GM19395 (cell line): ENCODE measurements at regions not wholly inside any gene's neighbourhood (a gene's known extent, or its start where the extent isn't known, plus 50 kb on each side); places are given as distances from the start of the nearest gene placed in this dataset.
"Not testable (repeated sequence)": the region's sequence is repeated elsewhere in the genome, so short reads cannot be mapped to it uniquely, and the experiment has no call there.

ENCODE experiments used
- ATAC-seq: cut with Tn5 transposase; IDR thresholded peaks from one replicate; pipeline ENCODE4 v1.9.1; 2021; ENCODE audit warnings: mild to moderate bottlenecking, moderate library complexity; ENCODE audit not compliant: unreplicated experiment

DNA sequence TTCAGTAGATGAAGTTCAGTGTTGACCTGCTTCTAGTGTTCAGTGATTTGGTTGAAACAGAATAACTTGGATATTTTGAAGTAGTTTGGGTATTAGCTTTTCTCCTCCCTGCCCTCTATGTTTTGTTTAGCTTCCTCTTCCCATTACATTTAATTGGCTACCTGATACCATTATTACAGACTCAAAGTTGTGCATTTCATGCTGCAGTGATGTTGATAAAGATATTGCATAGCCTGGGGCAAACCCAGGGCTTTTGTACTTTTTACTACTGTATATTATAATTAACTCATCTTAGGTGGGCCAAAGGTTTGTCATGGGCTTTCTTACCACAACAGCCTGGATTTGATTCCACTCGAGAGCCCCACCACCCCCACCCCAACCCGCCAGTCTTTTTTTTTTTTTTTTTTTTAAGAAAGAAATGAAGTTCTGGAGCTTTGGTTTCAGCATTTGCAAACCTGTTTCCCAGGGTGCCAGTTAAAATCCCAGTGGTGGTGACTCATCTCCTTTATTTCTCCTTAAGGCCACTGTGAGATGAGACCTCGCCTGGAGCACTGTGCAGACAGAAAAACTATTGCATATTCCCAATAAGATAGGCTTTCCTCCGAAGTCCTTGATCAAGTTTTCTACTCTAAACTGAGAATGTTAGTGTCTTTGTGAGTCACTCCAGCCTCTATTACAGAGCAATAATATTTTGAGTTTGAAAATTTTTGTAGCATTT lies 393.7 kb upstream of the FANCL start:
- ATAC-seq, result no peak

- no peak for ATAC-seq
Measured at GRCh38 chr2:58633613-58634365, 392.7 kb upstream of the FANCL start.

- no peak for ATAC-seq
Measured at GRCh38 chr2:58631986-58632385, 390.9 kb upstream of the FANCL start.

DNA sequence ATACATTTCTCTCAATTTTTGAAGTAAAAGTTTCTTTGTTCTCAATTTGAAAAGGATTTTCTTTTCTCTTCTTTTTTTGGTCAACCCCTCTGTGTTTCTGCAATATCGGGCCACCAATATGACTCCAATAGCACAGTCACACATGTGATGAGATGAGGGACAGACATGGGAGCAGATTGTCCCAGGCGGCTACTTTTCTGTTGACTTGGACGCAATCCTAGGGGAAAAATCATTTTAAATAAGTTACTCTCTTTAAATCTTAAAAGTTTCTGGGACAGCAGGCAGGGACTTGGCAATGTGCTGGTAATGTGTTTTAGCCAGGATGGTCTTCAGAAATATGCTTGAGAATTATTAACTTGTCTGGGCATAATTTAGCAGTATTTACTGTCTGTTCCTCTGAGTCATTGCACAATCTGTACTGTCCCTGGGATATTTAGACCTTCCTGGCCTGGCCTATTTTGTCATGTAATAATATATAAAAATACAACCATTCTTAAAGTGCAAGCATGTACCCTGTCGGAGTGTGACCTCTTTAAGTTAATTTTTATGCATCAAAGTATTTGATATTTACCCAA lies 388.5 kb upstream of the FANCL start:
- ATAC-seq, result no peak

- no peak for ATAC-seq
Measured at GRCh38 chr2:58620896-58621295, 379.8 kb upstream of the FANCL start.

- no peak for ATAC-seq
Measured at GRCh38 chr2:58620093-58620492, 379.0 kb upstream of the FANCL start.

- ATAC-seq, result no peak
Measured at GRCh38 chr2:58616961-58617360, 375.8 kb upstream of the FANCL start.

GRCh38 chr2:58614219-58614618 lies 373.1 kb upstream of the FANCL start:
- no peak for ATAC-seq

DNA sequence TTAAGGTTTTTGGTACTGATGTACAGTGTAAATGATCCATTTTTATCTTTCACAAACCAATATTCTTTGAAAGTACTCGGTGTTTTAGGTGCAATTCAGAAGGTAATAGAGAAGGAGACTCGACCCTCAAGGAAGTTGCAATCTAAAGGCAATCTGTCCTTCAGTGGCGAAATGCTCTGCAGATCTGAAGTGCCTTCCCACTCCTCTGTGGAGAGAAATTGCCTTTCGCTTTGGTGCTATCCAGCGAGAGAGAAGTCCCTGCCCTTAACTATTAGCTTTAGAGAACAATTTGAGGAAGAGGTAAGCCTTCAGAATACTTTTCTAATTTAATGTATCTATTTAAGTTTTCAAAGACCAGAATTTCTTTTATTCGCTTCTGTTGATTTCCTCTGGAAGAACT lies 371.8 kb upstream of the FANCL start:
- ATAC-seq, result no peak

- ATAC-seq, result no peak
Measured at GRCh38 chr2:58609326-58609725, 368.2 kb upstream of the FANCL start.

DNA sequence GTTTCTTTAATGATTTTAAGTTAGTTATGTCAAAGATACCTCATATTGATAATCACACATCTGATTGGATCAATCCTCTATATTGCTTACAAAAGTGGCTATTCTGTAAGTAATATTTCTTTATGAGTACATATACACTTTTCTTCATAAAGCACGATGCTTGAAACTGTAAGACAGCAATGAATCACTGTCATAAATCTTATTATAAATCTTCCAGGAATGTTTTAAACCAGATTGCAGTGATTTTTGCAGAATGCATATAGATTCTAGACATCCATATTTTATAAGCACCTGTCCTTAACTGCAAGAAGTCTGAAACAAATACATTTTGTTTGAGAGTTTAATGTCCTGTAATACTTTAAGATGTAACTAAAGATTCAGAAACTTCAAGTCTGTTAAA lies 367.0 kb upstream of the FANCL start:
- no peak for ATAC-seq

DNA sequence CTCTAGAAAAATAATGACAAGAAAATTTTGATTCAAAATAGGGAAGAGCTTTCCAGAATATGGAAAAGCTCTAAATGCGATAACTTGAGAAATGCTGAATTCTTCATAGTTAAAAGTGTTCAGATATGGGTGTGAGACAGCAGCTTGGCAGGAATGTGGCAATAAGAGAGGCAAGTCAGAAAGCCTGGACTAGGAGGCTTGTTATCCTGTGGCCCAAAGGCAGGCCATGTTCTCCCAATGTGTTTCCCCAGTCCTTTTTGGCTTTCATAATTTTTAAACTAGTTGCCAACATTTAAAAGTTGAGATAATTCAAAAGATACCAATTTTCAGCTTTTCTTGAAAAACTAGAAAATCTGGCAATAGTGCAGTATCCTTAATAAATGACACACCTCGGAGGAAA lies 366.3 kb upstream of the FANCL start:
- no peak for ATAC-seq

DNA sequence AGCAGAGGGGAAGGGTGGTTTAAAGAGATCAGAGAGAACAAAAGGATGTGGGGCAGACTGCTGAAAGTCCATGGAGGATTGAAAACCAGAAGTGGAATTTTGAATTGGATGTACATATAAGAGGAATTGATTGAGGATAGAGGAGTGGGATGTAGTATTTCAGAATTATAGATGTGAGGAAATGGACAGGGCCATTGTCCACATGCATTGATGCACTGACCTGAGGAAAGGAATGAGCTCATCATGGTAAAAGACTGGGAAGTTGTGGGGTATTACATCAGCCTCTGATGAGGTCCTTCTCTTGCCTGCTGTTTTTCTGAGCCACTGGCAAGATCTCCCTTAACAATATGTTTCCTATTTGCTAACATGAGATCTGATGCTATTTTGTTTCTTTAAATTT lies 365.7 kb upstream of the FANCL start:
- no peak for ATAC-seq

- ATAC-seq, result no peak
Measured at GRCh38 chr2:58604096-58604495, 363.0 kb upstream of the FANCL start.

DNA sequence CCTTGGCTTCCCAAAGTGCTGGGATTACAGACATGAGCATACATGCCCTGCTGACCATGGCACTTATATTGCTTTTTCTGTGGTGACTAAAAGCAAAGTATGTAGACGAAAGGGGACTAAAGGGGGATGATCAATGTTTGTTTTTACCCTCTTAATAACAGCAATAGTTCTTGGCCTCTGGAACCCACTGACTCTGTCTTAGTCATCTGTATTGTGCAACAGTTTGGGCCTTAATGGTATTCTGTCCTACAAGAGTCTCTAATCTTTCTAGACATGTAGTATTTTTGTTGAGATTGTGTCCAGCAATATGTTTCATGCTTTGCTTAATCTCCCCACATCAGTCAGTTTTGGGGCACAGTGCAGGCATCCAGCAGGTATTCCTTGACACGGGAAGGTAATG lies 359.9 kb upstream of the FANCL start:
- ATAC-seq, result no peak

- ATAC-seq, result no peak
Measured at GRCh38 chr2:58598171-58598570, 357.0 kb upstream of the FANCL start.

GRCh38 chr2:58595714-58596113 lies 354.6 kb upstream of the FANCL start:
- ATAC-seq, result no peak

DNA sequence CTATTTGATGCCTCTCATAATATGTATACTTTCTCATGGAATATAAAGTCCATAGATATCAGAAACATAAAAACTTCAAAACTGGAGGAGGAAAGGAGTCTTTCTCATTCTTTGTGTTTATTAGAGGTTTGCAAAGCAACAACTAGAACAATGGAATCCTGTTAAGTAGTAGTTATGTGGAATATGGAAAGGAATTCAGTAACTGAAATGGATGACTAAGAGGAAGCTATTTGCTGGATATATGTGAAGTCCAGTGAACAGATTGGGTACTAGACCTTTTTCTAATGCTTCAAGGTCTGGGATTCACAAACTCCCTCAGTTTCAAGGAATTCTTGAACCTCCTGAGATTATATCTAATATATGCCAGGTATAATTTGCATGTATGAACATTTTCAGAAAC lies 353.6 kb upstream of the FANCL start:
- ATAC-seq, result no peak

- no peak for ATAC-seq
Measured at GRCh38 chr2:58594175-58594574, 353.1 kb upstream of the FANCL start.

GRCh38 chr2:58586178-58586577 lies 345.1 kb upstream of the FANCL start:
- ATAC-seq, result not testable (repeated sequence)

GRCh38 chr2:58585233-58585632 lies 344.1 kb upstream of the FANCL start:
- ATAC-seq, result no peak

GRCh38 chr2:58584606-58585118 lies 343.5 kb upstream of the FANCL start:
- ATAC-seq, result no peak
